Parathyroid adenoma (tissue), 2 donors: ENCODE measurements at regions not wholly inside any gene's neighbourhood (a gene's known extent, or its start where the extent isn't known, plus 50 kb on each side); places are given as distances from the start of the nearest gene placed in this dataset.

Source experiments
- H2AFZ ChIP-seq: fragments of 300-600 bp; sonication (generic); one replicate; pipeline ENCODE4 v1.7.0; 2017; ENCODE audit warnings: antibody characterized with exemption, mild to moderate bottlenecking
- H3K27ac ChIP-seq: fragments of 300-600 bp; sonication (generic); one replicate; pipeline ENCODE4 v1.7.0; 2017
- H3K27me3 ChIP-seq: fragments of 300-600 bp; sonication (generic); one replicate; pipeline ENCODE4 v1.7.0; 2017; ENCODE audit warnings: low read length; ENCODE audit not compliant: control insufficient read depth, insufficient read depth
- H3K36me3 ChIP-seq: fragments of 300-600 bp; sonication (generic); one replicate; pipeline ENCODE4 v1.7.0; 2017; ENCODE audit warnings: low read length; ENCODE audit not compliant: control insufficient read depth, insufficient read depth
- H3K4me1 ChIP-seq: fragments of 300-600 bp; sonication (generic); one replicate; pipeline ENCODE4 v1.7.0; 2017; ENCODE audit warnings: control low read depth
- H3K4me2 ChIP-seq: fragments of 300-600 bp; sonication (generic); one replicate; pipeline ENCODE4 v1.7.0; 2017; ENCODE audit warnings: low read length
- H3K4me3 ChIP-seq: fragments of 300-600 bp; sonication (generic); one replicate; pipeline ENCODE4 v1.7.0; 2017; ENCODE audit warnings: low read depth, low read length
- H3K79me2 ChIP-seq: fragments of 300-600 bp; sonication (generic); one replicate; pipeline ENCODE4 v1.7.0; 2017; ENCODE audit warnings: control low read depth
- H3K9ac ChIP-seq: fragments of 300-600 bp; sonication (generic); one replicate; pipeline ENCODE4 v1.7.0; 2017; ENCODE audit warnings: mild to moderate bottlenecking
- H3K9me3 ChIP-seq: fragments of 300-600 bp; sonication (generic); one replicate; pipeline ENCODE4 v1.7.0; 2017; ENCODE audit warnings: low read length; ENCODE audit not compliant: control insufficient read depth
- TF ChIP-seq, protein P1 (sequence below): fragments of 300-600 bp; sonication (generic); IDR thresholded peaks from one replicate; pipeline ENCODE4 v1.7.0; 2017; ENCODE audit warnings: antibody characterized with exemption, mild to moderate bottlenecking
- donor health status: primary hyperparathyroidism.

DNA sequence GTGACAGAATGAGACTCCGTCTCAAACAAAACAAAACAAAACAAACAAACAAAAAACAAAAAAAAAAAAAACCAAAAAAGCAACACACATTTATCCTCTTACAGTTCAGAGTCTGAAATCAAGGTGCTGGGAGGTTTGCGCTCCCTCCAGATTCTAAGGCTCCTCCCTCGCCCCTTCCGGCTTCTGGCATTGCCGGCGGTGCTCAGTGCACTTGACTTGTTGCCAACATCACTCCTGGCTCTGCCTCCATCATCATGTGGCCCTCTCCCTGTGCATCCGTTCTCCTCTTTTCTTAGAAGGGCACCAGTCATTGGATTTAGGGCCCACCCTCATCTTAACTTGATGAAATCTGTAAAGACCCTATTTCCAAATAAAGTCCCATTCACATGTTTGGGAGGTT lies 73.8 kb downstream of the RBFOX3 start:
- no peak overlapping the region for H3K9ac ChIP-seq
- no peak overlapping the region for H3K27ac ChIP-seq
- no peak overlapping the region for H2AFZ ChIP-seq
- H3K4me2 ChIP-seq = no peak overlapping the region
- TF ChIP-seq, protein P1, sequence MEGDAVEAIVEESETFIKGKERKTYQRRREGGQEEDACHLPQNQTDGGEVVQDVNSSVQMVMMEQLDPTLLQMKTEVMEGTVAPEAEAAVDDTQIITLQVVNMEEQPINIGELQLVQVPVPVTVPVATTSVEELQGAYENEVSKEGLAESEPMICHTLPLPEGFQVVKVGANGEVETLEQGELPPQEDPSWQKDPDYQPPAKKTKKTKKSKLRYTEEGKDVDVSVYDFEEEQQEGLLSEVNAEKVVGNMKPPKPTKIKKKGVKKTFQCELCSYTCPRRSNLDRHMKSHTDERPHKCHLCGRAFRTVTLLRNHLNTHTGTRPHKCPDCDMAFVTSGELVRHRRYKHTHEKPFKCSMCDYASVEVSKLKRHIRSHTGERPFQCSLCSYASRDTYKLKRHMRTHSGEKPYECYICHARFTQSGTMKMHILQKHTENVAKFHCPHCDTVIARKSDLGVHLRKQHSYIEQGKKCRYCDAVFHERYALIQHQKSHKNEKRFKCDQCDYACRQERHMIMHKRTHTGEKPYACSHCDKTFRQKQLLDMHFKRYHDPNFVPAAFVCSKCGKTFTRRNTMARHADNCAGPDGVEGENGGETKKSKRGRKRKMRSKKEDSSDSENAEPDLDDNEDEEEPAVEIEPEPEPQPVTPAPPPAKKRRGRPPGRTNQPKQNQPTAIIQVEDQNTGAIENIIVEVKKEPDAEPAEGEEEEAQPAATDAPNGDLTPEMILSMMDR = no peak
- no peaks in the 10 kb centered on the region for H3K4me1 ChIP-seq
- no peak overlapping the region for H3K4me3 ChIP-seq
- peaks cover 3% of the 10 kb centered on the region for H3K9me3 ChIP-seq
- H3K36me3 ChIP-seq = no peaks in the 10 kb centered on the region
- no peaks in the 10 kb centered on the region for H3K27me3 ChIP-seq
- no peaks in the 10 kb centered on the region for H3K79me2 ChIP-seq

GRCh38 chr17:79536212-79536840 lies 74.5 kb downstream of the RBFOX3 start:
- Histone ChIP-seq H3K27me3 (no peaks in the 10 kb centered on the region), H3K36me3 (no peaks in the 10 kb centered on the region), H3K79me2 (no peaks in the 10 kb centered on the region), H3K4me1 (no peaks in the 10 kb centered on the region), H3K27ac (no peak overlapping the region), H3K9me3 (peaks cover 3% of the 10 kb centered on the region), H3K4me2 (no peak overlapping the region), H3K9ac (no peak overlapping the region), H3K4me3 (no peak overlapping the region), H2AFZ (no peak overlapping the region)
- TF ChIP-seq, protein P1 = no peak

DNA sequence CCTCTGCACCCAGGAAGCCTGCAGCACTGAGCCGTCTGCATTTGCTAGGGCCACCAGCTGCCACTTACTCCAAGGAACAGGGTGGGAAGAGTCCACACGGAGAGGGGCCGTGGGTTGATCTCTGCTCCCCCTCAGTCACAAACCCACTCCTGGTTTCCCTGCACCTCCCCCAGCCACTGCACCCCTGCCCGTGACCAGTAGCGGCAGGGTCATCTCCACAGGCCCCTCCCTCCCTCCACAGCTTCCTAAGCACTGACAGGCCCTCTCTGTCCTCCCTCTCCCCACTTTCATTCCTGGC lies 75.2 kb downstream of the RBFOX3 start:
- no peak overlapping the region for H3K9ac ChIP-seq
- H3K79me2 ChIP-seq = no peaks in the 10 kb centered on the region
- H3K36me3 ChIP-seq = no peaks in the 10 kb centered on the region
- H2AFZ ChIP-seq = no peak overlapping the region
- peaks cover 3% of the 10 kb centered on the region for H3K9me3 ChIP-seq
- TF ChIP-seq, protein P1 = no peak
- no peak overlapping the region for H3K4me3 ChIP-seq
- H3K4me1 ChIP-seq = no peaks in the 10 kb centered on the region
- no peaks in the 10 kb centered on the region for H3K27me3 ChIP-seq
- H3K27ac ChIP-seq = no peak overlapping the region
- H3K4me2 ChIP-seq = no peak overlapping the region

- Histone ChIP-seq H3K4me2 (no peak overlapping the region), H3K9me3 (peaks cover 3% of the 10 kb centered on the region), H2AFZ (no peak overlapping the region), H3K27ac (no peak overlapping the region), H3K79me2 (no peaks in the 10 kb centered on the region), H3K9ac (no peak overlapping the region), H3K4me1 (no peaks in the 10 kb centered on the region), H3K27me3 (no peaks in the 10 kb centered on the region), H3K4me3 (no peak overlapping the region), H3K36me3 (no peaks in the 10 kb centered on the region)
- TF ChIP-seq, protein P1 = no peak
These were observed 75.8 kb downstream of the RBFOX3 start for GRCh38 chr17:79534851-79535727.

- no peaks in the 10 kb centered on the region for H3K4me1 ChIP-seq
- H3K4me2 ChIP-seq = no peak overlapping the region
- H2AFZ ChIP-seq = no peak overlapping the region
- no peaks in the 10 kb centered on the region for H3K27me3 ChIP-seq
- H3K27ac ChIP-seq = no peak overlapping the region
- no peaks in the 10 kb centered on the region for H3K36me3 ChIP-seq
- H3K79me2 ChIP-seq = no peaks in the 10 kb centered on the region
- peaks cover 3% of the 10 kb centered on the region for H3K9me3 ChIP-seq
- TF ChIP-seq, protein P1 = no peak
- no peak overlapping the region for H3K4me3 ChIP-seq
- no peak overlapping the region for H3K9ac ChIP-seq
These were observed 76.7 kb downstream of the RBFOX3 start for GRCh38 chr17:79534111-79534510.
